Activated CD8-positive, alpha-beta T cell treated with anti-CD3 and anti-CD28 coated beads, Interleukin-2, amount 10 ng/mL, durations not matched to agents 7 days and 5 days (primary cell): ENCODE measurements at regions not wholly inside any gene's neighbourhood (a gene's known extent, or its start where the extent isn't known, plus 50 kb on each side); places are given as distances from the start of the nearest gene placed in this dataset.

Experiments
- ATAC-seq: fragments of 150-1000 bp; cut with Tn5 transposase; one replicate; pipeline ENCODE4 v1.10.0; 2021; ENCODE audit warnings: moderate library complexity
- CTCF ChIA-PET: fragments of 350-600 bp; sonication (Branson Sonifier 250); formaldehyde crosslinking; loops from one replicate; lab custom pipeline; 2021; ENCODE audit warnings: antibody characterized with exemption; lab: Charles Lee
- POLR2A ChIA-PET: fragments of 350-600 bp; sonication (Branson Sonifier 250); formaldehyde crosslinking; loops from one replicate; lab custom pipeline; 2021; ENCODE audit warnings: antibody characterized with exemption; lab: Charles Lee
- DNase-seq: peaks from one replicate; pipeline ENCODE4 v3.0.0-alpha.2; 2020
- H3K27ac Mint-ChIP-seq: one replicate; pipeline ENCODE4 v1.8.0; 2021; ENCODE audit warnings: mild to moderate bottlenecking, mixed read lengths
- H3K27me3 Mint-ChIP-seq: one replicate; pipeline ENCODE4 v1.8.0; 2021; ENCODE audit warnings: low read depth, mixed read lengths
- H3K36me3 Mint-ChIP-seq: one replicate; pipeline ENCODE4 v1.8.0; 2021; ENCODE audit warnings: low read depth, mixed read lengths
- H3K4me1 Mint-ChIP-seq: one replicate; pipeline ENCODE4 v1.8.0; 2021; ENCODE audit warnings: low read depth, mixed read lengths
- H3K4me3 Mint-ChIP-seq: one replicate; pipeline ENCODE4 v1.8.0; 2021; ENCODE audit warnings: mild to moderate bottlenecking, mixed read lengths
- H3K9me3 Mint-ChIP-seq: one replicate; pipeline ENCODE4 v1.8.0; 2022; ENCODE audit warnings: mixed read lengths; ENCODE audit not compliant: insufficient read depth

- DNase-seq, result no peak
- no peaks in the 10 kb centered on the region for H3K36me3 Mint-ChIP-seq
- ChIA-PET CTCF (no interaction called here), POLR2A (no interaction called here)
- no peak overlapping the region for H3K27ac Mint-ChIP-seq
- no peak for ATAC-seq
- H3K27me3 Mint-ChIP-seq, result no peaks in the 10 kb centered on the region
- no peaks in the 10 kb centered on the region for H3K9me3 Mint-ChIP-seq
- H3K4me1 Mint-ChIP-seq, result no peaks in the 10 kb centered on the region
- H3K4me3 Mint-ChIP-seq, result no peak overlapping the region
Observed at GRCh38 chr2:228303960-228304359, 122.5 kb upstream of the SPHKAP start.

- Mint-ChIP-seq H3K27ac (no peak overlapping the region), H3K4me1 (no peaks in the 10 kb centered on the region), H3K4me3 (no peak overlapping the region), H3K27me3 (no peaks in the 10 kb centered on the region), H3K36me3 (no peaks in the 10 kb centered on the region), H3K9me3 (no peaks in the 10 kb centered on the region)
- ChIA-PET CTCF (no interaction called here), POLR2A (no interaction called here)
- no peak for DNase-seq
- ATAC-seq, result no peak
Observed at GRCh38 chr2:228283491-228284171, 102.1 kb upstream of the SPHKAP start.

GRCh38 chr2:228282376-228282775, 100.9 kb upstream of the SPHKAP start:
- no peak for DNase-seq
- CTCF ChIA-PET, result no interaction called here
- Mint-ChIP-seq H3K9me3 (no peaks in the 10 kb centered on the region), H3K27ac (no peak overlapping the region), H3K4me3 (no peak overlapping the region), H3K27me3 (no peaks in the 10 kb centered on the region), H3K4me1 (no peaks in the 10 kb centered on the region), H3K36me3 (no peaks in the 10 kb centered on the region)
- ATAC-seq, result no peak
- POLR2A ChIA-PET, result no interaction called here

- H3K36me3 Mint-ChIP-seq, result no peaks in the 10 kb centered on the region
- ChIA-PET CTCF (no interaction called here), POLR2A (no interaction called here)
- no peaks in the 10 kb centered on the region for H3K27me3 Mint-ChIP-seq
- ATAC-seq, result no peak
- no peak overlapping the region for H3K4me3 Mint-ChIP-seq
- H3K4me1 Mint-ChIP-seq, result no peaks in the 10 kb centered on the region
- no peak for DNase-seq
- H3K9me3 Mint-ChIP-seq, result peaks cover 8% of the 10 kb centered on the region
- H3K27ac Mint-ChIP-seq, result no peak overlapping the region
Observed at GRCh38 chr2:228273159-228273558, 91.7 kb upstream of the SPHKAP start.

GRCh38 chr2:228269351-228269750, 87.9 kb upstream of the SPHKAP start:
- H3K36me3 Mint-ChIP-seq, result no peaks in the 10 kb centered on the region
- DNase-seq (no peak), ATAC-seq (no peak)
- ChIA-PET POLR2A (no interaction called here), CTCF (no interaction called here)
- no peaks in the 10 kb centered on the region for H3K27me3 Mint-ChIP-seq
- H3K4me3 Mint-ChIP-seq, result no peak overlapping the region
- no peak overlapping the region for H3K27ac Mint-ChIP-seq
- no peaks in the 10 kb centered on the region for H3K4me1 Mint-ChIP-seq
- H3K9me3 Mint-ChIP-seq, result peaks cover 11% of the 10 kb centered on the region

GRCh38 chr2:228268756-228269155, 87.3 kb upstream of the SPHKAP start:
- H3K27ac Mint-ChIP-seq, result no peak overlapping the region
- ATAC-seq (no peak), DNase-seq (no peak)
- no peaks in the 10 kb centered on the region for H3K4me1 Mint-ChIP-seq
- ChIA-PET CTCF (no interaction called here), POLR2A (no interaction called here)
- H3K9me3 Mint-ChIP-seq, result peaks cover 11% of the 10 kb centered on the region
- H3K27me3 Mint-ChIP-seq, result no peaks in the 10 kb centered on the region
- no peaks in the 10 kb centered on the region for H3K36me3 Mint-ChIP-seq
- H3K4me3 Mint-ChIP-seq, result no peak overlapping the region

- Mint-ChIP-seq H3K9me3 (peaks cover 11% of the 10 kb centered on the region), H3K36me3 (no peaks in the 10 kb centered on the region), H3K27me3 (no peaks in the 10 kb centered on the region), H3K27ac (no peak overlapping the region), H3K4me3 (no peak overlapping the region), H3K4me1 (no peaks in the 10 kb centered on the region)
- no peak for DNase-seq
- ATAC-seq, result no peak
- POLR2A ChIA-PET, result no interaction called here
- CTCF ChIA-PET, result no interaction called here
Observed at GRCh38 chr2:228268301-228268700, 86.8 kb upstream of the SPHKAP start.

GRCh38 chr2:228263156-228263555, 81.7 kb upstream of the SPHKAP start:
- H3K4me3 Mint-ChIP-seq, result no peak overlapping the region
- no peak for ATAC-seq
- H3K9me3 Mint-ChIP-seq, result peaks cover 7% of the 10 kb centered on the region
- no peak for DNase-seq
- no peak overlapping the region for H3K27ac Mint-ChIP-seq
- H3K4me1 Mint-ChIP-seq, result no peaks in the 10 kb centered on the region
- ChIA-PET POLR2A (no interaction called here), CTCF (no interaction called here)
- no peaks in the 10 kb centered on the region for H3K27me3 Mint-ChIP-seq
- no peaks in the 10 kb centered on the region for H3K36me3 Mint-ChIP-seq

GRCh38 chr2:228261546-228261945, 80.1 kb upstream of the SPHKAP start:
- Mint-ChIP-seq H3K27ac (no peak overlapping the region), H3K36me3 (no peaks in the 10 kb centered on the region), H3K27me3 (no peaks in the 10 kb centered on the region), H3K4me3 (no peak overlapping the region), H3K4me1 (no peaks in the 10 kb centered on the region), H3K9me3 (peaks cover 7% of the 10 kb centered on the region)
- DNase-seq, result no peak
- CTCF ChIA-PET, result no interaction called here
- no peak for ATAC-seq
- POLR2A ChIA-PET, result no interaction called here

GRCh38 chr2:228257379-228257778, 75.9 kb upstream of the SPHKAP start:
- ATAC-seq, result no peak
- DNase-seq, result no peak
- H3K4me1 Mint-ChIP-seq, result no peaks in the 10 kb centered on the region
- POLR2A ChIA-PET, result interaction anchor here (0.7 kb wide), 1 partner anchor 920 kb away, joined by 3 read pairs; no protein-coding TSS in a partner anchor
- H3K9me3 Mint-ChIP-seq, result peaks cover 3% of the 10 kb centered on the region
- no peak overlapping the region for H3K27ac Mint-ChIP-seq
- no peak overlapping the region for H3K4me3 Mint-ChIP-seq
- H3K36me3 Mint-ChIP-seq, result no peaks in the 10 kb centered on the region
- CTCF ChIA-PET, result interaction anchor here (0.6 kb wide), 1 partner anchor 21 kb away, joined by 3 read pairs; no protein-coding TSS in a partner anchor
- H3K27me3 Mint-ChIP-seq, result no peaks in the 10 kb centered on the region

- ATAC-seq (no peak), DNase-seq (no peak)
- Mint-ChIP-seq H3K9me3 (no peaks in the 10 kb centered on the region), H3K36me3 (no peaks in the 10 kb centered on the region), H3K4me1 (no peaks in the 10 kb centered on the region), H3K27ac (no peak overlapping the region), H3K27me3 (no peaks in the 10 kb centered on the region), H3K4me3 (no peak overlapping the region)
- POLR2A ChIA-PET, result no interaction called here
- CTCF ChIA-PET, result no interaction called here
Observed at GRCh38 chr2:228253752-228254151, 72.3 kb upstream of the SPHKAP start.

GRCh38 chr2:228247335-228247734, 65.8 kb upstream of the SPHKAP start:
- POLR2A ChIA-PET, result no interaction called here

GRCh38 chr2:228245601-228246000, 64.1 kb upstream of the SPHKAP start:
- peaks cover 5% of the 10 kb centered on the region for H3K9me3 Mint-ChIP-seq
- no peak for DNase-seq
- ChIA-PET CTCF (no interaction called here), POLR2A (no interaction called here)
- H3K4me3 Mint-ChIP-seq, result no peak overlapping the region
- H3K27ac Mint-ChIP-seq, result no peak overlapping the region
- H3K36me3 Mint-ChIP-seq, result no peaks in the 10 kb centered on the region
- H3K27me3 Mint-ChIP-seq, result no peaks in the 10 kb centered on the region
- ATAC-seq, result no peak
- H3K4me1 Mint-ChIP-seq, result no peaks in the 10 kb centered on the region

More at GRCh38 chr2:228247335-228247734, 65.8 kb upstream of the SPHKAP start:
- DNase-seq (no peak), ATAC-seq (no peak)
- H3K4me3 Mint-ChIP-seq, result no peak overlapping the region
- no peak overlapping the region for H3K27ac Mint-ChIP-seq
- no peaks in the 10 kb centered on the region for H3K4me1 Mint-ChIP-seq
- H3K27me3 Mint-ChIP-seq, result no peaks in the 10 kb centered on the region
- no peaks in the 10 kb centered on the region for H3K36me3 Mint-ChIP-seq
- peaks cover 5% of the 10 kb centered on the region for H3K9me3 Mint-ChIP-seq
- CTCF ChIA-PET, result no interaction called here
